ENCODE measurements at regions not wholly inside any gene's neighbourhood (a gene's known extent, or its start where the extent isn't known, plus 50 kb on each side); places are given as distances from the start of the nearest gene placed in this dataset.

GRCh38 chr1:56123826-56124225, 455.5 kb downstream of the PLPP3 start (continued):
- no peak for TF ChIP-seq ZNF532 (CRISPR knock-in tag; IDR thresholded peaks at IDR 0.05; ENCODE audit: borderline replicate concordance)
- TF ChIP-seq MLX (CRISPR knock-in tag; IDR thresholded peaks at IDR 0.05): no peak
- TF ChIP-seq ATF3 (CRISPR knock-in tag; conservative IDR thresholded peaks at IDR 0.05): no peak
- TF ChIP-seq ZNF416 (CRISPR knock-in tag; IDR thresholded peaks at IDR 0.05): no peak
- TF ChIP-seq FOXP4 (CRISPR knock-in tag; IDR thresholded peaks at IDR 0.05): no peak
- TF ChIP-seq, protein P1, sequence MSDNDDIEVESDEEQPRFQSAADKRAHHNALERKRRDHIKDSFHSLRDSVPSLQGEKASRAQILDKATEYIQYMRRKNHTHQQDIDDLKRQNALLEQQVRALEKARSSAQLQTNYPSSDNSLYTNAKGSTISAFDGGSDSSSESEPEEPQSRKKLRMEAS (CRISPR knock-in tag; IDR thresholded peaks at IDR 0.05): no peak
- TF ChIP-seq, protein P2, sequence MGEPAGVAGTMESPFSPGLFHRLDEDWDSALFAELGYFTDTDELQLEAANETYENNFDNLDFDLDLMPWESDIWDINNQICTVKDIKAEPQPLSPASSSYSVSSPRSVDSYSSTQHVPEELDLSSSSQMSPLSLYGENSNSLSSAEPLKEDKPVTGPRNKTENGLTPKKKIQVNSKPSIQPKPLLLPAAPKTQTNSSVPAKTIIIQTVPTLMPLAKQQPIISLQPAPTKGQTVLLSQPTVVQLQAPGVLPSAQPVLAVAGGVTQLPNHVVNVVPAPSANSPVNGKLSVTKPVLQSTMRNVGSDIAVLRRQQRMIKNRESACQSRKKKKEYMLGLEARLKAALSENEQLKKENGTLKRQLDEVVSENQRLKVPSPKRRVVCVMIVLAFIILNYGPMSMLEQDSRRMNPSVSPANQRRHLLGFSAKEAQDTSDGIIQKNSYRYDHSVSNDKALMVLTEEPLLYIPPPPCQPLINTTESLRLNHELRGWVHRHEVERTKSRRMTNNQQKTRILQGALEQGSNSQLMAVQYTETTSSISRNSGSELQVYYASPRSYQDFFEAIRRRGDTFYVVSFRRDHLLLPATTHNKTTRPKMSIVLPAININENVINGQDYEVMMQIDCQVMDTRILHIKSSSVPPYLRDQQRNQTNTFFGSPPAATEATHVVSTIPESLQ (CRISPR knock-in tag; IDR thresholded peaks at IDR 0.05): no peak
- TF ChIP-seq JUN (CRISPR knock-in tag; IDR thresholded peaks at IDR 0.05): no peak

DNA sequence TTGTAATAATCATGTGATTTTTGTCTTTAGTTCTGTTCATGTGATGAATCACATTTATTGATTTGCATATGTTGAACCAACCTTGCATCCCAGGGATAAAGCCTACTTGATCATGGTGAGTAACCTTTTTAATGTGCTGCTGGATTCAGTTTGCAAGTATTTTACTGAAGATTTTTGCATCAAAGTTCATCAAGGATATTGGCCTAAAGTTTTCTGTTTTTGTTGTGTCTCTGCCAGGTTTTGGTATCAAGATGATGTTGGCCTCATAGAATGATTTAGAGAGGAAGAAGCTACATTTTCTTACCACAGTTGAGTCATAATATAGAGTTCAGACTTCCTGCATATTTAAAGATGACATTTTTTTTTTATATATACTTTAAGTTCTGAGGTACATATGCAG, 455.9 kb downstream of the PLPP3 start:
- H3K27me3 Mint-ChIP-seq (ENCODE audit: low read depth): no peaks in the 10 kb centered on the region; the same call in 1 of the 2 replicates
- ChIA-PET POLR2A (no interaction called here), CTCF (no interaction called here)
- ATAC-seq: no peak
- no peak for TF ChIP-seq FOXJ3 (CRISPR knock-in tag; IDR thresholded peaks at IDR 0.05; ENCODE audit: borderline replicate concordance)
- no peak for TF ChIP-seq USF1 (CRISPR knock-in tag; IDR thresholded peaks at IDR 0.05)
- no peak for TF ChIP-seq ETV6 (CRISPR knock-in tag; IDR thresholded peaks at IDR 0.05)
- TF ChIP-seq, protein P3, sequence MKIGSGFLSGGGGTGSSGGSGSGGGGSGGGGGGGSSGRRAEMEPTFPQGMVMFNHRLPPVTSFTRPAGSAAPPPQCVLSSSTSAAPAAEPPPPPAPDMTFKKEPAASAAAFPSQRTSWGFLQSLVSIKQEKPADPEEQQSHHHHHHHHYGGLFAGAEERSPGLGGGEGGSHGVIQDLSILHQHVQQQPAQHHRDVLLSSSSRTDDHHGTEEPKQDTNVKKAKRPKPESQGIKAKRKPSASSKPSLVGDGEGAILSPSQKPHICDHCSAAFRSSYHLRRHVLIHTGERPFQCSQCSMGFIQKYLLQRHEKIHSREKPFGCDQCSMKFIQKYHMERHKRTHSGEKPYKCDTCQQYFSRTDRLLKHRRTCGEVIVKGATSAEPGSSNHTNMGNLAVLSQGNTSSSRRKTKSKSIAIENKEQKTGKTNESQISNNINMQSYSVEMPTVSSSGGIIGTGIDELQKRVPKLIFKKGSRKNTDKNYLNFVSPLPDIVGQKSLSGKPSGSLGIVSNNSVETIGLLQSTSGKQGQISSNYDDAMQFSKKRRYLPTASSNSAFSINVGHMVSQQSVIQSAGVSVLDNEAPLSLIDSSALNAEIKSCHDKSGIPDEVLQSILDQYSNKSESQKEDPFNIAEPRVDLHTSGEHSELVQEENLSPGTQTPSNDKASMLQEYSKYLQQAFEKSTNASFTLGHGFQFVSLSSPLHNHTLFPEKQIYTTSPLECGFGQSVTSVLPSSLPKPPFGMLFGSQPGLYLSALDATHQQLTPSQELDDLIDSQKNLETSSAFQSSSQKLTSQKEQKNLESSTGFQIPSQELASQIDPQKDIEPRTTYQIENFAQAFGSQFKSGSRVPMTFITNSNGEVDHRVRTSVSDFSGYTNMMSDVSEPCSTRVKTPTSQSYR (CRISPR knock-in tag; IDR thresholded peaks at IDR 0.05): no peak
- no peak for TF ChIP-seq MLX (CRISPR knock-in tag; IDR thresholded peaks at IDR 0.05)
- DNase-seq (ENCODE audit: low spot score): no peak
- no peaks in the 10 kb centered on the region for H3K4me1 Mint-ChIP-seq
- H3K36me3 Mint-ChIP-seq: no peaks in the 10 kb centered on the region
- no peak overlapping the region for H3K4me3 Mint-ChIP-seq
- peaks cover 23% of the 10 kb centered on the region for H3K9me3 Mint-ChIP-seq
- no peak overlapping the region for H3K27ac Mint-ChIP-seq
